HG03520 (cell line): ENCODE measurements at regions not wholly inside any gene's neighbourhood (a gene's known extent, or its start where the extent isn't known, plus 50 kb on each side); places are given as distances from the start of the nearest gene placed in this dataset.

ENCODE experiments used
- ATAC-seq: cut with Tn5 transposase; IDR thresholded peaks from one replicate; pipeline ENCODE4 v1.9.1; 2021; ENCODE audit warnings: mild to moderate bottlenecking, moderate library complexity; ENCODE audit not compliant: unreplicated experiment

DNA sequence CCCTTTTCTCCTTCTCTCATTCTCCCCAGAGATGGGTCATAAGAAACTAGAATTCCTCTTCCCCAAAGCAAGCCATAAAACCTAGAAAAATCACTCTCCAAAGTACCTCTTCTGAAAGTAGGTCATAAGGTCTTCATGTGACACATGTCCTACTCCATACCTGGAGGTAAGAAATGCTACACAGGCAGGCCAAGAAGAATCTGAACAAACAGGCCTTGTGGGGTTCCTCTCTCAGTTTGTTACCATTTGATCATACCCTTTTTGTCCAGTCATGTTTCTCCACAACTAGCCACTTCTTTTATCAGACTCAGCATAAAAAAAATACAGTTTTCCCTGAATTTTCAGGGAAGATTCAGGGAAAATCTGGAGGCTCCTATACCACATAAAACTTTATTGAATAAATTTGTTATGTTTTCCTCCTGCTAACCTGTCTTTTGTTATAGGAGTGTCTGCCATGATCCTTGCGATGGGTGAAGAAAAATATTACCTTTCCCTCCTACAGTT lies 134.4 kb upstream of the LMO4 start:
- ATAC-seq, result no peak

DNA sequence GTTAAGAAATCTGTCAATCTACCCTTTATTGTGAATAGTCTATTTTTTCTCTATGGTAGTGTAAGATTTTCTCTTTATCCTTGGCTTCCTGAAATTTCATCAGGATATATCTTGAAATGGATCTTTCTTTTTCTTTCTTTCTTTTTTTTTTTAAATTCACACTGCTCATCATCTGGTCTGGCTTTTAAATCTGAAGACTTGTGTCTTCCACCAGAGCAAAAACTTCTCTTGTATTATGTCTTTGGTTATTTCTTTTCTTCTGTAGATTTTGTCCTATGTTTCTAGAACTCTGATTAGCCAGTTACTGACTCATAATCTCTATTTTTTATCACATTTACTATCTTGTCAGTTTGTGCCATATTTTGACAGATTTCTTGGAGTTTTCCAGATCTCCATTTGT lies 133.8 kb upstream of the LMO4 start:
- no peak for ATAC-seq

GRCh38 chr1:87196110-87196827 lies 132.4 kb upstream of the LMO4 start:
- no peak for ATAC-seq

DNA sequence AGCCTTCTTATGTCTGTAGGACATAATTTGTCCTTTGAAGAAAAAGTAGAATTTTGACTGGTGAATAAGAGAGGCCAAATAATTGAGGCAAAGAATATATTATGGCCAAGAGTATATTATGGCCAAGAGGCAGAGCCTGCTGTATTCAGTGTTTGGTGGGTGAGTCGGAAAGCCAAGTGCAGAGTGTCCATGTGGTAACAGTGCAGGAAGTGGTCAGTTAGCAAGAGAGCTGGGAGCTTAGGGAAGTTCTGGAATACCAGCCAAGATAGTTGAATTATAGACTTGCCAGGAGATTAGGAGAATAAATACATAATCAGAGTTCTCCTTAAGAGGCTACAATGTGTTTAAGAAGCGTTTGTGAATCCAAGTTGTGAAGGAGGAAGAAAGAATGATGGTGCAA lies 131.5 kb upstream of the LMO4 start:
- ATAC-seq, result no peak

DNA sequence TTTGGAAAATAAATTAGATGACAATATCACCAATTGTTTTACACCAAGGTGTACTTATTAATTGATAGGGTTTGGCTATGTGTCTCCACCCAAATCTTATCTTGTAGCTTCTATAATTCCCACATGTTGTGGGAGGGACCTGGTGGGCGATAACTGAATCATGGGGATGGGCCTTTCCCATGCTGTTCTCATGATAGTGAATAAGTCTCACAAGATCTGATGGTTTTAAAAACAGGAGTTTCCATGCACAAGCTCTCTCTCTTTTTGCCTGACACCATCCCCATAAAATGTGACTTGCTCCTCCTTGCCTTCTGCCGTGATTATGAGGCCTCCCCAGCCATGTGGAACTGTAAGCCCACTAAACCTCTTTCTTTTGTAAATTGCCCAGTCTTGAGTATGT lies 131.0 kb upstream of the LMO4 start:
- ATAC-seq, result no peak

DNA sequence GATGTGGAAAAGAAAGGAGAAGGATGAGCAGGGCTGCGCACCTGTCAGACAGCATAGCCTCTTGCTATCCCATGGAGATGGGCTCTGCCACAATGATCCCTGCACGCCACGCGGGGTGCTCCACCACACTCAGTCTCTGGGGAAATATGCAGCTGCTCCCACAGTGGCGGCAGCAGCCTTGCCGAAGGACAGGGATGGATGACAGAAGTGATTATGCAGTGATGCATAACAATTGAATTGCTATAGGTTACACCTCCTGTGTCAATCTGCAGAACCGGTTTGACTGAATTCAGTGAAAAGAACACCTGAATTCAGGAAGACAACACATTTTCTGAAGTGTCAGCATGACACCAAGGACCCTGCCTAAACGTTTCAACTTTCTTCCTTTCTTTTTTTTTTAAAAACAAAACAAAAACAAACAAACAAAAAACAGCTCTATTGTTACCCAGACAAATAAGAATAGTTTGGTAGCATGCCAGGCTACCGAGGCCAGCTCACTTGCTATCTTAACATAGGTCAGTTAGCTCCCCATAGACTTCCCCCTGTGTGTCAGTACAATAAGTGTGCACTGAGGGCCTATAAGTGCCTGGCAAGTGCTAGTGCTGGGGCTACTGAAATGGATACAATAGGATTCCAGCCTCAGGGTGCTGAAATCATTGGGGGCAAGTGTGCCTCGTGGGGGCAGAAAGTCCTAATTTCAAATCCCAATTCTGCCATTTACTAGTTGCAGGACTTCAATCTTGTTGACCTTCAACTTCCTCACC lies 127.6 kb upstream of the LMO4 start:
- ATAC-seq, result no peak

DNA sequence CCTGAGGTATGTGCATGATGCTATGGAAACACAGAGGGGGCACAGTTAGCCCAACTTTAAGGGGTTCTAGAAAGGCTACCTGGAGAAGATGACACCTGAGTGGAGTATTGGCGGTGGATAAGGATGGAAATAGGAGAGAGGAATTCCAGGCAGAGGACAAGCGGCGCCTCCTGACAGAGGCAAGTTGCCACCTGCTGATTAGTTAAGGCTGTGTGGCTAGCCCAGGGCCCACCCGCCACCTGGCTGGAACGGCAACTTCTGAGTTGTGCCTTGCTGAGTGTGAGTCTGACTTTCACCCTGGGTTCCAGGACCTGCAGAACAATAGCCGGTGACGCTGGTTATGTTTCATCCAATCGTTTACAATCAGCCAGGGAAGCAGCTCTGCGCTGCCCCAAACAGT lies 126.9 kb upstream of the LMO4 start:
- ATAC-seq, result no peak

DNA sequence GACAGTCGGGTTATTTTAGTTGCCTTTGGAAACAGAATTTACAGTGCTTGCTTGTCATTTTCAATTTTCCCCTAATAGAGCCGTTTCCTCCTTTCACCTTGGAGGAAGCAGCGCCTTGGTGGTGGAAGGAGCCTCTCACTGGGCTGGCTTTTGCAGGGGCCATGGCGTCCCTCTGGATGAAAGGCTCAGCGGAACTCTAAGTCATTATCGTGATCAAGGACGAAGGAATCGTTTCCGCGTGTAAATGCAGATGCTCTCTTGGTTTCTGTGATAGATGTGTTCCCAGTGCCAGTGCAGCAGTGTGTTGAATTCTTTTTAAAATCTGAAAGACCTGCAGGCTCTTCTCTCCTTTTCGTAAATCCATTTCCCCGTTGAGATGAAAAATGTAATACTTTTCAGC lies 126.2 kb upstream of the LMO4 start:
- no peak for ATAC-seq

GRCh38 chr1:87202922-87203655 lies 125.6 kb upstream of the LMO4 start:
- peak; percentile 96 for ATAC-seq

DNA sequence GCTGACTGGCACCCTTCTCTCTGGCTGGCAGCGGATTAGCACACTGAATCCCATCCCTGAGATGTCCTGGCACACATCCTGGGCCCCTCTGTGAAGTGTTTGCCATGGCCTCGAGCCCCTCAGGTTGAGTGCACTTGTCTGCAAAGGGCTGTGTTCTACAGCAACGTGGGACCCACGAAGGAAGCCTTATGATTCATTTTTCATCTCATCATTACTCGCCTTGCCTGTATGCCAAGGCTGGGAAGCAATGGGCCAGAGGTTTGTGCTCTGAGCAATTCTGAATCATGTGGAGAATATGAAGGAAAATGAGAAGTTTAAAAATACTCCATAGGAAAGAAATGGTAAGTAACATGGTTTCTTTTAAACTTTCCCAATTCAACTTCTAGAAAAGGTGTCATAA lies 124.8 kb upstream of the LMO4 start:
- no peak for ATAC-seq

GRCh38 chr1:87204441-87204840 lies 124.2 kb upstream of the LMO4 start:
- no peak for ATAC-seq

DNA sequence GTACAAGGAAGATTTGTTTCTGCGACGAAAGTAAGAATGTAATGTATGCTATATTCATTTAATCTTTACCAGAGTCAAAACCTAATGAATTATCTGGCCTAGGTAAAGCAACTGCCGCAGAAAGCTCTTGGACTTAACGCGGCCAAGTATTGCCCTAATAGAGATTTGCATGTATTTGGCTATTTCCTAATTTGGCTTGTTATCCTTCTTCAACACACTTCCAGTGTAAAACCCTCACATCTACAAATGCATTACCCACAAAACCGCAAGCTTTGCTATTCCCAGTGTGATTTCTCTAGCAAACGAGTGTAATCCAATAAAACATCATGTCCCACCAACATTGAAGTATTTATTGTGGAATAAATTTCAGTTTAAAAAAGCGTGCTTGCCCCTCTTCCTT lies 123.8 kb upstream of the LMO4 start:
- no peak for ATAC-seq

DNA sequence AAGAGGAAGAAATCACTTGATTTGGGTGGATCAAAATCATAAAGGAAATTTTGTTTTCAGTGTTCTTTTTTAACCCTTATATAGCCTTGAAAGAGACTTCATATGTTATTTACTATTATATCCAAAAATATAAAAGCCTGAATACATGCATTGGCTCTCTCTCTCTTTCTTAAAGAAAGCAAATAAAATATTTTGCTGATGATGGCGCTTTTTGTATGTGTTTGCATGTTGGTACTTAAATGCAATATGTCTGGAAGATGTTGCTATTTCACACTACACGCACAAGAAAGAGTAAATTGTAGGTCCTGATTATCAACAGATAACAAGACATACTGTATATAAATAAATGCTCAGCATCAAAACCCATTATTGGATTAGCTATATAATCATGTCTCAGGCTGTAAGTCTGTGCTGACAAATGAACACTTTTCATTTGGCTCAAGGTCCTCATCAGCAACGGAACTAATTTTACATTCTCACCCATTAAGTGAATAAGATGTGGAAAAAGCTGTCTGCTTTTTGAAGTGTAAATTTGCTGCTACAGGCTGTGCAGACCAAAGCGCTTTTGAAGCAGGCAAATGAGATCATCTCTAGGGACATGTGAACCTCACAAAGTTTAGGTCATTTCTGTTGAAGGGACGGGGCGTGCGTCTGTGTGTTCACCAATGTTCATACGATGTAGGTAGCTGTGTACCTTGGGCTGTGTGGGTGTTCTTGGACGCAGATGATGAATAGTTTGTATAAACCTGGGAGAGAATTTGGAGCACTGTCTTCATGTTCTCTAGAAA lies 122.4 kb upstream of the LMO4 start:
- ATAC-seq, result no peak

GRCh38 chr1:87208080-87208479 lies 120.6 kb upstream of the LMO4 start:
- no peak for ATAC-seq

DNA sequence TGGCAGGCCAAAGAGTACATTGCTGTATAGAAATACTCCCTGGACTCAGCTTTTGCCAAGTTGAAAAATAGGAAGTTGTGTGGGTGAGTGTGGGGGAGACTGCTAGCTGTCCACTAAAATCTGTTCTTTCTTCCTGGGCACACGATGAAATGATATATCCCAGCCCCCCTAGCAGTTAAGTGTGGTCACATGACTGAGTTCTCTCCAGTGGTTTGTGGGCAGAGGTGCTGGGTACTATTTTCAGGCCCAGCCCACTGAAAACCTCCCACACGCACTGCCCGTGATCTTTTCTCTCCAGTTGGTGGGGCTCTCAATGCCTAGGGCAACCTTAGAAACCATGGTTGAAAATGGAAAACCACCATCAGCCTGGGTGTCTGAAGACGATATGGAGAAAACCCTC lies 119.7 kb upstream of the LMO4 start:
- no peak for ATAC-seq

DNA sequence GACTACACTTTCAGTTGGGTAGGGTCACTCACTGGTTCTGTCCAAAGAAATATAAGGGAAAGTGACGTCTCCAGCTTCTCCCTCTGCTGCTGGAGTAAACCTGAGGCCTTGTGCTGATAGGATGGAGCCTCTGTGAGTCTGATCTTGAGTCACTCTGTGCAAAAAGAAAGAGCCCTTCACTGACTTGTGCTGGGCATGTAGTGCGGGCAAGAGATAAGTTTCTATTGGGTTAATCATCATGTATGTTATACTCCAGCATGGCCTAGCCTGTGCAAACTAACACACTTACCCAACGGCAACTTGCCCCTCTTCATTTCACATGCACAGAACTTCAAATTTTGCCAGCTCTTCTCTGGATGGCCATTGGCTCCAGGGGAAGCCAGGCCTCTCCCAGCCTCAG lies 118.5 kb upstream of the LMO4 start:
- ATAC-seq, result no peak

- no peak for ATAC-seq
Observed at GRCh38 chr1:87212431-87213134, 116.1 kb upstream of the LMO4 start.

GRCh38 chr1:87213135-87213515 lies 115.6 kb upstream of the LMO4 start:
- no peak for ATAC-seq

DNA sequence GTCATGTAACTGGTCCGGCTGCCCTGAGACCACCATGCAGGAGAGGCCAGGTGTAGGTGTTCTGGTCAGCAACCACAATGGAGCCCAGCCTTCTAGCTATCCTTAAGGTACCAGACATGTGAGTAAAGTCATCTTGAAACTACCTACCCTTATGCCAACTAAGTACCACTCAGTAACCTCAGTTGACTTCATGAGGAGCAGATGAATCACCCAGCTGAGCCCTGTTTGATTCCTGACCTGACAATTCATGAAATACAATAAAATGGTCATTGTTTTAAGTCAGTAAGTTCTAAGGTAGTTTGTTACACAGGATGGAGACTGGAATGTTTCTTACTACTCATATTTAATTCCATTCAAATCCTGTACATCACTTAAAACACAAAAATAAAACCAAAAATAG lies 113.1 kb upstream of the LMO4 start:
- no peak for ATAC-seq

- no peak for ATAC-seq
Observed at GRCh38 chr1:87218618-87219017, 110.1 kb upstream of the LMO4 start.
